ENCODE measurements at regions not wholly inside any gene's neighbourhood (a gene's known extent, or its start where the extent isn't known, plus 50 kb on each side); places are given as distances from the start of the nearest gene placed in this dataset.

DNA sequence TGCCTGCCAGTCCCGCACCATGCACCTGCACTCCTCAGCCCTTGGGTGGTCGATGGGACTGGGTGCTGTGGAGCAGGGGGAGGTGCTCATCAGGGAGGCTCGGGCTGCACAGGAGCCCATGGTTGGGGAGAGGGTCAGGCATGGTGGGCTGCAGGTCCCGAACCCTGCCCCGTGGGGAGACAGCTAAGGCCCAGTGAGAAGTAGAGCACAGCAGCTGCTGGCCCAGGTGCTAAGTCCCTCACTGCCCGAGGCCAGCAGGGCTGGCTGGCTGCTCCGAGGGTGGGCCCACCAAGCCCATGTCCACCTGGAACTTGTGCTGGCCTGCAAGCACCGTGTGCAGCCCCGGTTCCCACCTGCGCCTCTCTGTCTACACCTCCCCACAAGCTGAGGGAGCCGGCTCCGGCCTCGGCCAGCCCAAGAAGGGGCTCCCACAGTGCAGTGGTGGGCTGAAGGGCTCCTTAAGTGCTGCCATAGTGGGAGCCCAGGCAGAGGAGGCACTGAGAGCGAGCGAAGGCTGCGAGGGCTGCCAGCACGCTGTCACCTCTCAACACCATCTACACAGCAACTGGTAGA lies 88.5 kb upstream of the ELAVL2 start:
- no peak for DNase-seq (ENCODE audit: low spot score)
- Mint-ChIP-seq H3K4me3 (no peak overlapping the region), H3K27ac (no peak overlapping the region), H3K4me1 (ENCODE audit: low read depth) (no peaks in the 10 kb centered on the region), H3K36me3 (ENCODE audit: low read depth) (no peaks in the 10 kb centered on the region), H3K27me3 (ENCODE audit: low read depth) (no peaks in the 10 kb centered on the region), H3K9me3 (peaks cover 58% of the 10 kb centered on the region)

- no peak overlapping the region for H3K4me3 Mint-ChIP-seq
Observed at GRCh38 chr9:23907343-23907742, 81.3 kb upstream of the ELAVL2 start.

GRCh38 chr9:23887781-23888180 lies 61.7 kb upstream of the ELAVL2 start:
- H3K27me3 Mint-ChIP-seq (ENCODE audit: low read depth) = no peaks in the 10 kb centered on the region
- no peaks in the 10 kb centered on the region for H3K36me3 Mint-ChIP-seq (ENCODE audit: low read depth)
- peaks cover 41% of the 10 kb centered on the region for H3K9me3 Mint-ChIP-seq
- H3K4me3 Mint-ChIP-seq = no peak overlapping the region
- no peaks in the 10 kb centered on the region for H3K4me1 Mint-ChIP-seq (ENCODE audit: low read depth)
- DNase-seq (ENCODE audit: low spot score) = no peak
- H3K27ac Mint-ChIP-seq = no peak overlapping the region

More at GRCh38 chr9:23907343-23907742, 81.3 kb upstream of the ELAVL2 start:
- H3K4me1 Mint-ChIP-seq (ENCODE audit: low read depth) = no peaks in the 10 kb centered on the region
- no peaks in the 10 kb centered on the region for H3K36me3 Mint-ChIP-seq (ENCODE audit: low read depth)
- H3K27ac Mint-ChIP-seq = no peak overlapping the region
- H3K27me3 Mint-ChIP-seq (ENCODE audit: low read depth) = no peaks in the 10 kb centered on the region
- DNase-seq (ENCODE audit: low spot score) = no peak
- H3K9me3 Mint-ChIP-seq = peaks cover 37% of the 10 kb centered on the region

Data from T-helper 2 cell treated with Interferon-gamma antibody and Interleukin-4, amounts not matched to agents 5 μg/mL and 100 μg/mL, for 36 hours (primary cell).